Heart left ventricle (tissue), 16 donors: ENCODE measurements at regions not wholly inside any gene's neighbourhood (a gene's known extent, or its start where the extent isn't known, plus 50 kb on each side); places are given as distances from the start of the nearest gene placed in this dataset.
A peak's percentile ranks its signal among the peaks of the same experiment; 100 is the strongest.

ENCODE experiments used
- ATAC-seq, 4 donors: fragments of 200-7000 bp; cut with Tn5 transposase; one replicate each; pipeline ENCODE4 v1.9.1; 2020 to 2022; ENCODE audit warnings: moderate library complexity in 4 of 4, mild to moderate bottlenecking in 3 of 4, moderate number of reproducible peaks in 1 of 4
- DNase-seq, 5 donors: peaks; one replicate each; pipeline ENCODE4 v3.0.0-alpha.2; 2020
- H3K27ac ChIP-seq, 12 donors: fragments of 200-600 bp; sonication (generic) in 4 of 12; one replicate each; pipeline versions ENCODE4 v1.5.0 to v1.8.0; 2016 to 2022; ENCODE audit warnings: mild to moderate bottlenecking in 2 of 12
- H3K27me3 ChIP-seq, 9 donors: fragments of 200-600 bp; sonication (generic) in 2 of 9; one replicate each; pipeline versions ENCODE4 v1.5.1 to v1.8.0; 2016 to 2022; ENCODE audit warnings: mild to moderate bottlenecking in 3 of 9
- H3K36me3 ChIP-seq, 9 donors: fragments of 200-600 bp; sonication (generic) in 2 of 9; one replicate each; pipeline versions ENCODE4 v1.5.0 to v1.8.0; 2018 to 2022; ENCODE audit warnings: mild to moderate bottlenecking in 2 of 9
- H3K4me1 ChIP-seq, 12 donors: fragments of 200-600 bp; sonication (generic) in 4 of 12; one replicate each; pipeline versions ENCODE4 v1.5.0 to v1.8.0; 2016 to 2022; ENCODE audit warnings: mild to moderate bottlenecking in 3 of 12
- H3K4me3 ChIP-seq, 12 donors: fragments of 200-600 bp; sonication (generic) in 4 of 12; one replicate each; pipeline versions ENCODE4 v1.5.0 to v1.8.0; 2017 to 2022; ENCODE audit warnings: mild to moderate bottlenecking in 9 of 12, moderate library complexity in 4 of 12
- H3K9me3 ChIP-seq, 12 donors: fragments of 200-600 bp; sonication (generic) in 4 of 12; one replicate each; pipeline versions ENCODE4 v1.5.0 to v1.8.0; 2016 to 2022; ENCODE audit warnings: mild to moderate bottlenecking in 1 of 12
- POLR2A ChIP-seq, 2 donors: fragments of 450-650 bp; IDR thresholded peaks; one replicate each; pipeline ENCODE4 v1.6.1; 2017; ENCODE audit warnings: antibody characterized with exemption in 2 of 2, mild to moderate bottlenecking in 2 of 2, moderate library complexity in 2 of 2
- WGBS, 4 donors: extraction: QIAGEN DNeasy Blood & Tissue Kit in 2 of 4; methylation state at CpG; one replicate each; pipeline versions ENCODE4 v1.1.5 to v1.1.7; 2013 to 2018; 5-methylcytosine and 5-hydroxymethylcytosine counted together
- intact Hi-C, 10 donors: fragments of 100-400 bp; cut with DNase I; formaldehyde crosslinking; loops; one replicate each; pipeline versions ENCODE4 v1.11.1 to v1.14.2; 2022
- TF ChIP-seq, protein P1 (sequence below), 12 donors: fragments of 200-600 bp; sonication (generic) in 4 of 12; IDR thresholded peaks; one replicate each; pipeline versions ENCODE4 v1.5.0 to v1.8.0; 2018 to 2022; ENCODE audit warnings: antibody characterized with exemption in 12 of 12, mild to moderate bottlenecking in 5 of 12
- donor health status: ischemic (EF 13 %, LVEDD 7.1; RV severe dilation, severe dysfunction).
- donor health status: healthy with polysubstance abuse.
- donor health status: DM: no; HTN: yes; CAD: no.
- donor health status: DM: no; HTN: no; CAD: no.
- donor health status: ischemic (EF 25% LVEDD 6.9; RV normal size, moderate dysfunction).
- donor health status: ischemic (EF 25% LVEDD 5.7; RV mildly dilated, moderate dysfunction).
- donor health status: healthy.
- donor health status: DM: yes; HTN: yes; CAD: no.
- donor health status: ischemic (EF 35%, LVEDD 5.7; RV mildly dilated, moderate dysfunction).
- donor health status: nonischemic (EF 11% LVEDD 7.7; RV severe dilation, severe dysfunction).
- donor health status: DM: yes; HTN: yes; CAD: no.
- donor health status: PGD.
- donor health status: ischemic (EF 29% LVEDD 5.4; RV normal size, mild dysfunction).
- donor health status: nonischemic (EF 23%, LVEDD 6.1; RV moderate dilation, normal function).

DNA sequence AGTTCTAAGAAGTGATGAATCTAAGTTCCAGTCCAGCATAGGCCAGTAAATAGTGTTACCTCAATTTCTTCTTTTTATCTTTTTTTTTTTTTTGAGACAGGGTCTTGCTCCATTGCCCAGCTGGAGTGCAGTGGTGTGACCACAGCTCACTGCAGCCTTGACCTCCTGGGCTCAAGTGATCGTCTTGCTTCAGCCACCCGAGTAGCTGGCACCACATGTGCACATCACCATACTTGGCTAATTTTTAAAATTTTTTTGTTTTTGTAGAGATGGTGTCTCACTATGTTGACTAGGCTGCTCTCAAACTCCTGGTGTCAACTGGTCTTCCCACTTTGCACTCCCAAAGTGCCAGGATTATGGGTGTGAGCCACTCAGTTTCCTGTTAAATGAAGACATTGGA, 126.6 kb upstream of the LYZL2 start:
- peak overlapping the region in 5 of 12 donors; percentile 45 to 70 (median 57) for H3K27ac ChIP-seq
- intact Hi-C loops = loop anchor here in 4 of 10 donors (10.0 kb wide), 6 partner anchors 559 to 1049 kb away; partner anchors contain the start of gene ZEB1 (in 1 of the 4)
- ATAC-seq = no peak

DNA sequence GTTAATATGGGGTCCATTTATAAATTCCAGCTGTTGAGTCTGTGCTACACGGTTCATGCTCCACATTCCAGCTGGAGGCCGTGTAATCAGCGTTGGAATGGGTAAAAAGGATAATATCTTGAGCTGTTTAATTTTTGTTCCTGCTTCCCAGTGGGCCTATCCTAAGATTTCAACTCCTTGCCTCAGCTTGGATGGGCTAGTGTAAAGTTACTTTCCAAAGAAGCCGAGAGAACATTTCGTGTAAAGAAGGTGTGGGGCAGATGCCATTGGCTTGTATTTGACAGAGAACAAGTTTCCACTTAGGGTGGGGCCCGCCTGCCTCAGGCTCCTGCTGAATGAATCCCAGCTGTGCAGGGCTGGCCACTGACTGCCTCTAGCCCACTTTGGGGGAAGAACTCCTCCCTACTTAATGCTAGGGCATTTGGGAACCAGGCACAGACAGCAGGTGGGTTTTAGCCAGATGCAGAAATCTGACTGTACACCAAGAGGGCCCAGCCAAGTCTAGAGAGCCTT, 125.9 kb upstream of the LYZL2 start:
- no peak for TF ChIP-seq POLR2A (IDR thresholded peaks at IDR 0.05)
- TF ChIP-seq, protein P1, sequence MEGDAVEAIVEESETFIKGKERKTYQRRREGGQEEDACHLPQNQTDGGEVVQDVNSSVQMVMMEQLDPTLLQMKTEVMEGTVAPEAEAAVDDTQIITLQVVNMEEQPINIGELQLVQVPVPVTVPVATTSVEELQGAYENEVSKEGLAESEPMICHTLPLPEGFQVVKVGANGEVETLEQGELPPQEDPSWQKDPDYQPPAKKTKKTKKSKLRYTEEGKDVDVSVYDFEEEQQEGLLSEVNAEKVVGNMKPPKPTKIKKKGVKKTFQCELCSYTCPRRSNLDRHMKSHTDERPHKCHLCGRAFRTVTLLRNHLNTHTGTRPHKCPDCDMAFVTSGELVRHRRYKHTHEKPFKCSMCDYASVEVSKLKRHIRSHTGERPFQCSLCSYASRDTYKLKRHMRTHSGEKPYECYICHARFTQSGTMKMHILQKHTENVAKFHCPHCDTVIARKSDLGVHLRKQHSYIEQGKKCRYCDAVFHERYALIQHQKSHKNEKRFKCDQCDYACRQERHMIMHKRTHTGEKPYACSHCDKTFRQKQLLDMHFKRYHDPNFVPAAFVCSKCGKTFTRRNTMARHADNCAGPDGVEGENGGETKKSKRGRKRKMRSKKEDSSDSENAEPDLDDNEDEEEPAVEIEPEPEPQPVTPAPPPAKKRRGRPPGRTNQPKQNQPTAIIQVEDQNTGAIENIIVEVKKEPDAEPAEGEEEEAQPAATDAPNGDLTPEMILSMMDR (IDR thresholded peaks at IDR 0.05) = no peak

More for the DNA sequence above, 126.6 kb upstream of the LYZL2 start:
- WGBS, 4 donors = 81 to 94% (median 89%) methylated on average over 2 of the region's 2 CpGs
- TF ChIP-seq POLR2A (IDR thresholded peaks at IDR 0.05) = no peak
- TF ChIP-seq, protein P1 (IDR thresholded peaks at IDR 0.05) = no peak
- Histone ChIP-seq H3K9me3 (peaks cover 0 to 3% (median 0%) of the 10 kb centered on the region in 12 donors), H3K36me3 (no peaks in the 10 kb centered on the region), H3K4me3 (no peak overlapping the region), H3K27me3 (no peaks in the 10 kb centered on the region), H3K4me1 (peaks cover 0 to 22% (median 6%) of the 10 kb centered on the region in 12 donors)
- DNase-seq = no peak

DNA sequence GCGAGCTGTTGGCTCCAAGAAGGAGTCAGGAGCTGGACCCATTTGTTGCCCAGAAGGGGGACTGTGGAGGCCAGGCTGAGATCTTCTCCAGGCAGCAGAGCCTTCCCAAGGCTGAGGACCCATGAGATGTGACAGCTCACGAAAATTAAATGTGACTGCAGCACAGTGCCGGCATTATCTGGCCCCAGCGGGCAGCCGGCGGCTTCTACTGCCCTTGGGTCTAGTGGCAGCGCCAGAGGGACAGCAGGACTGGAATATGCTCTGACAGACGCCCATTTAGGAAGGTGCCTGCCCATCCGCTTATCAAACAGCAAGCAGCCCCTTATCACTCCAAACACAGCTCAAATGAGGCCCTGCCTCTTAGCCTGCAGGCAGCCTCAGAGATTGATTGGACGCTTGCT, 122.9 kb upstream of the LYZL2 start:
- Histone ChIP-seq H3K9me3 (no peaks in the 10 kb centered on the region), H3K4me3 (no peak overlapping the region), H3K36me3 (no peaks in the 10 kb centered on the region), H3K27ac (peak overlapping the region in 9 of 12 donors; percentile 3 to 68 (median 34)), H3K27me3 (no peaks in the 10 kb centered on the region), H3K4me1 (peaks cover 0 to 23% (median 6%) of the 10 kb centered on the region in 12 donors)
- DNase-seq (peak in 1 of 5 donors; percentile 41), ATAC-seq (peak in 3 of 4 donors; percentile 32 to 65 (median 55))
- no peak for TF ChIP-seq POLR2A (IDR thresholded peaks at IDR 0.05)
- TF ChIP-seq, protein P1 (IDR thresholded peaks at IDR 0.05) = no peak
- intact Hi-C loops = loop anchor here in 6 of 10 donors (2.0 to 10.0 kb wide), 8 partner anchors 562 to 1056 kb away; partner anchors contain the start of gene ZEB1 (in 1 of the 6)
- WGBS, 4 donors = 39 to 56% (median 48%) methylated on average over 5 to 10 of the region's 10 CpGs

More for the DNA sequence above, 125.9 kb upstream of the LYZL2 start:
- Histone ChIP-seq H3K27me3 (no peaks in the 10 kb centered on the region), H3K4me1 (peaks cover 0 to 23% (median 6%) of the 10 kb centered on the region in 12 donors), H3K27ac (peak overlapping the region in 7 of 12 donors; percentile 38 to 70 (median 53)), H3K4me3 (no peak overlapping the region), H3K9me3 (no peaks in the 10 kb centered on the region), H3K36me3 (no peaks in the 10 kb centered on the region)
- WGBS, 4 donors = 65 to 68% (median 66%) methylated on average over 6 of the region's 6 CpGs
- ATAC-seq = peak; percentile 61 to 76 (median 68)
- DNase-seq = peak in 4 of 5 donors; percentile 30 to 76 (median 47)
- intact Hi-C loops = loop anchor here in 4 of 10 donors (10.0 kb wide), 6 partner anchors 559 to 1049 kb away; partner anchors contain the start of gene ZEB1 (in 1 of the 4)

DNA sequence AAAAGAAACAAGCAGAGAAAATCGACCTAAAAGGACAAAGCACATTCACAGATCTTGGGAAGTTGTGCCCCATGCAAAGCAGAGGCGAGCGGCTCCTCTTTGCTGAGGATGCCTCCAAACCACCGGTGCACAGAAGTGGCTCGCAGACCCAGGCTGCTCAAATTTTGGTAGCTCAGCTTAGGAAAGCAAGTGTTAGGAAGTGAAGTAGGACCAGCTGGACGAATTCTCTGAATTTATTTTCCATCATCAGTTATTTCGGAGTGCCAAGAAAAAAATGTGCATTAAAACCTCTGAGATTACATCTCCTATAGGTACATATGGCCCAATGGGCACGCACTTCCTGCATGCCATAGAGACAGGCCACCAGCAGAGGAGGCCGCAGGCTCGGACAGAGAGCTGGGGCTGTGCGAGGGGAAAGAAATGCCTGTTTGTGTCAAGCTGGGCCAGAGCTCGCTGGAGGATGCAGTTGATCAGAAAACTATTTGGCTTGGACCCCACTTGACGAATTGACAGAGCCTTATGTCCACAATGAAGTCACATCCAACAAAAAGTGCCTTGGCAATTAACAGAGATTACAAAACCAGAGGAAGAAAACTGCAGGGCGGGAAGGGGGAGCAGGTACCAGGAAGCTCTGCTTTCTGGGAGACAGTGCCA, 122.3 kb upstream of the LYZL2 start:
- H3K36me3 ChIP-seq = no peaks in the 10 kb centered on the region
- H3K4me3 ChIP-seq = no peak overlapping the region
- intact Hi-C loops = loop anchor here in 7 of 10 donors (2.0 to 10.0 kb wide), 9 partner anchors 563 to 1059 kb away; partner anchors contain the start of gene ZEB1 (in 1 of the 7)
- H3K27me3 ChIP-seq = no peaks in the 10 kb centered on the region
- WGBS, 4 donors = 58 to 84% (median 75%) methylated on average over 14 of the region's 14 CpGs
- peak; percentile 64 to 87 (median 77) for ATAC-seq
- TF ChIP-seq POLR2A (IDR thresholded peaks at IDR 0.05) = no peak
- TF ChIP-seq, protein P1 (IDR thresholded peaks at IDR 0.05) = peak in 11 of 12 donors; percentile 12 to 97 (median 91)
- H3K9me3 ChIP-seq = no peaks in the 10 kb centered on the region
- peak in 4 of 5 donors; percentile 69 to 84 (median 80) for DNase-seq
- H3K27ac ChIP-seq = peak overlapping the region in 9 of 12 donors; percentile 3 to 68 (median 34)
- H3K4me1 ChIP-seq = peaks cover 0 to 23% (median 6%) of the 10 kb centered on the region in 12 donors
